HG03159 (cell line): ENCODE measurements at regions not wholly inside any gene's neighbourhood (a gene's known extent, or its start where the extent isn't known, plus 50 kb on each side); places are given as distances from the start of the nearest gene placed in this dataset.
"Not testable (repeated sequence)": the region's sequence is repeated elsewhere in the genome, so short reads cannot be mapped to it uniquely, and the experiment has no call there.

Experiments
- ATAC-seq: cut with Tn5 transposase; IDR thresholded peaks from one replicate; pipeline ENCODE4 v1.9.1; 2021; ENCODE audit warnings: mild to moderate bottlenecking, moderate library complexity; ENCODE audit not compliant: unreplicated experiment

- ATAC-seq: no peak
Measured at GRCh38 chr10:44118500-44118899, 266.4 kb downstream of the CXCL12 start.

- ATAC-seq: no peak
Measured at GRCh38 chr10:44116474-44116873, 268.4 kb downstream of the CXCL12 start.

- no peak for ATAC-seq
Measured at GRCh38 chr10:44115516-44115915, 269.4 kb downstream of the CXCL12 start.

- no peak for ATAC-seq
Measured at GRCh38 chr10:44114441-44114840, 270.5 kb downstream of the CXCL12 start.

GRCh38 chr10:44112280-44112679, 272.6 kb downstream of the CXCL12 start:
- not testable (repeated sequence) for ATAC-seq

- ATAC-seq: no peak
Measured at GRCh38 chr10:44105696-44106095, 279.2 kb downstream of the CXCL12 start.

GRCh38 chr10:44102726-44103255, 282.1 kb downstream of the CXCL12 start:
- no peak for ATAC-seq

- no peak for ATAC-seq
Measured at GRCh38 chr10:44101082-44101481, 283.8 kb downstream of the CXCL12 start.

- ATAC-seq: no peak
Measured at GRCh38 chr10:44099511-44099910, 285.4 kb downstream of the CXCL12 start.

GRCh38 chr10:44096217-44096616, 288.7 kb downstream of the CXCL12 start:
- ATAC-seq: not testable (repeated sequence)

- no peak for ATAC-seq
Measured at GRCh38 chr10:44089671-44090070, 295.2 kb downstream of the CXCL12 start.

- ATAC-seq: no peak
Measured at GRCh38 chr10:44087403-44087802, 297.5 kb downstream of the CXCL12 start.

- no peak for ATAC-seq
Measured at GRCh38 chr10:44083719-44084400, 301.0 kb downstream of the CXCL12 start.

GRCh38 chr10:44071479-44071878, 313.4 kb downstream of the CXCL12 start:
- ATAC-seq: no peak

GRCh38 chr10:44070282-44070681, 314.6 kb downstream of the CXCL12 start:
- ATAC-seq: no peak

- no peak for ATAC-seq
Measured at GRCh38 chr10:44069573-44069972, 315.3 kb downstream of the CXCL12 start.

- ATAC-seq: no peak
Measured at GRCh38 chr10:44068716-44069482, 316.0 kb downstream of the CXCL12 start.

GRCh38 chr10:44067432-44067831, 317.5 kb downstream of the CXCL12 start:
- no peak for ATAC-seq

GRCh38 chr10:44066527-44067255, 318.2 kb downstream of the CXCL12 start:
- no peak for ATAC-seq

- ATAC-seq: no peak
Measured at GRCh38 chr10:44065788-44066526, 318.9 kb downstream of the CXCL12 start.
